NCI-H1092 treated with DMSO at 0.1 percent for 48 hours (cell line): ENCODE measurements at regions not wholly inside any gene's neighbourhood (a gene's known extent, or its start where the extent isn't known, plus 50 kb on each side); places are given as distances from the start of the nearest gene placed in this dataset.

ENCODE experiments used
- DNase-seq: peaks from one replicate; lab custom pipeline; 2025; lab: John Stamatoyannopoulos, UW

GRCh38 chr3:1953536-1953935 is 145.1 kb upstream of the CNTN4 start:
- no peak for DNase-seq

- DNase-seq: no peak
Observed at GRCh38 chr3:1954632-1955031, 144.0 kb upstream of the CNTN4 start.

- no peak for DNase-seq
Observed at GRCh38 chr3:1955170-1955569, 143.5 kb upstream of the CNTN4 start.

- DNase-seq: no peak
Observed at GRCh38 chr3:1955750-1956149, 142.9 kb upstream of the CNTN4 start.

GRCh38 chr3:1960506-1960905 is 138.2 kb upstream of the CNTN4 start:
- DNase-seq: no peak

GRCh38 chr3:1962396-1963088 is 136.1 kb upstream of the CNTN4 start:
- DNase-seq: peak; percentile 94

- no peak for DNase-seq
Observed at GRCh38 chr3:1963896-1964295, 134.8 kb upstream of the CNTN4 start.

GRCh38 chr3:1967525-1967924 is 131.1 kb upstream of the CNTN4 start:
- DNase-seq: no peak

GRCh38 chr3:1969281-1969680 is 129.4 kb upstream of the CNTN4 start:
- no peak for DNase-seq

GRCh38 chr3:1971780-1972179 is 126.9 kb upstream of the CNTN4 start:
- DNase-seq: no peak

GRCh38 chr3:1979961-1980615 is 118.6 kb upstream of the CNTN4 start:
- no peak for DNase-seq

- peak; percentile 28 for DNase-seq
Observed at GRCh38 chr3:1987980-1988379, 110.7 kb upstream of the CNTN4 start.

GRCh38 chr3:1998739-1999138 is 99.9 kb upstream of the CNTN4 start:
- no peak for DNase-seq

- no peak for DNase-seq
Observed at GRCh38 chr3:2001306-2002108, 97.2 kb upstream of the CNTN4 start.

GRCh38 chr3:2023959-2024358 is 74.7 kb upstream of the CNTN4 start:
- no peak for DNase-seq

GRCh38 chr3:2024713-2025112 is 74.0 kb upstream of the CNTN4 start:
- no peak for DNase-seq

GRCh38 chr3:2029559-2029958 is 69.1 kb upstream of the CNTN4 start:
- DNase-seq: no peak

GRCh38 chr3:2036076-2036475 is 62.6 kb upstream of the CNTN4 start:
- no peak for DNase-seq

- no peak for DNase-seq
Observed at GRCh38 chr3:2041931-2042330, 56.7 kb upstream of the CNTN4 start.
